Smooth muscle cell (in vitro differentiated cells): ENCODE measurements at regions not wholly inside any gene's neighbourhood (a gene's known extent, or its start where the extent isn't known, plus 50 kb on each side); places are given as distances from the start of the nearest gene placed in this dataset.

ENCODE experiments used
- DNase-seq: peaks from one replicate; lab custom pipeline; 2025; ENCODE audit not compliant: unreplicated experiment; lab: John Stamatoyannopoulos, UW
- H2AFZ ChIP-seq: fragments of 200-600 bp; sonication (generic); 2 replicates; pipeline ENCODE4 v1.6.0; 2016; ENCODE audit warnings: antibody characterized with exemption, low read depth, mild to moderate bottlenecking
- H3F3A ChIP-seq: fragments of 200-600 bp; sonication (generic); 2 replicates; pipeline ENCODE4 v1.6.0; 2017; ENCODE audit warnings: antibody characterized with exemption, low read depth
- H3K27ac ChIP-seq: fragments of 200-600 bp; sonication (generic); 2 replicates; pipeline ENCODE4 v1.5.1; 2016; ENCODE audit warnings: low read depth, mild to moderate bottlenecking
- H3K27me3 ChIP-seq: fragments of 200-600 bp; sonication (generic); 2 replicates; pipeline ENCODE4 v1.6.1; 2016; ENCODE audit warnings: low read depth, mild to moderate bottlenecking
- H3K36me3 ChIP-seq: fragments of 200-600 bp; sonication (generic); 2 replicates; pipeline ENCODE4 v1.5.1; 2016; ENCODE audit warnings: low read depth
- H3K4me1 ChIP-seq: fragments of 200-600 bp; sonication (generic); 2 replicates; pipeline ENCODE4 v1.5.1; 2016; ENCODE audit warnings: low read depth
- H3K4me2 ChIP-seq: fragments of 200-600 bp; sonication (generic); 2 replicates; pipeline ENCODE4 v1.6.0; 2016; ENCODE audit warnings: mild to moderate bottlenecking
- H3K4me3 ChIP-seq: fragments of 200-600 bp; sonication (generic); 2 replicates; pipeline ENCODE4 v1.5.1; 2016; ENCODE audit warnings: mild to moderate bottlenecking
- H3K79me2 ChIP-seq: fragments of 200-600 bp; sonication (generic); 2 replicates; pipeline ENCODE4 v1.6.0; 2016; ENCODE audit warnings: low read depth, mild to moderate bottlenecking
- H3K9ac ChIP-seq: fragments of 200-600 bp; sonication (generic); 2 replicates; pipeline ENCODE4 v1.6.0; 2016; ENCODE audit warnings: low read depth
- H3K9me3 ChIP-seq: fragments of 200-600 bp; sonication (generic); replicated peaks from 2 replicates; pipeline ENCODE4 v1.5.1; 2016; ENCODE audit warnings: low read depth
- H4K20me1 ChIP-seq: fragments of 200-600 bp; sonication (generic); 2 replicates; pipeline ENCODE4 v1.6.0; 2016; ENCODE audit warnings: low read depth
- CTCF ChIP-seq: fragments of 200-600 bp; sonication (generic); IDR thresholded peaks from 2 replicates; pipeline ENCODE4 v1.5.1; 2017; ENCODE audit warnings: borderline replicate concordance, mild to moderate bottlenecking, antibody characterized with exemption; ENCODE audit not compliant: insufficient read depth, poor library complexity, severe bottlenecking
- WGBS: methylation state at CpG from one replicate; pipeline ENCODE4 v1.1.7; 2016; ENCODE audit warnings: low lambda C conversion rate; 5-methylcytosine and 5-hydroxymethylcytosine counted together

GRCh38 chr13:58592786-58593185 is 961.2 kb downstream of the PCDH17 start:
- Histone ChIP-seq H3K27me3 (peaks cover 14% of the 10 kb centered on the region), H2AFZ (no peak overlapping the region), H4K20me1 (no peaks in the 10 kb centered on the region), H3K9ac (no peak overlapping the region), H3K9me3 (no peaks in the 10 kb centered on the region), H3K4me2 (no peak overlapping the region), H3K4me1 (no peaks in the 10 kb centered on the region), H3F3A (no peaks in the 10 kb centered on the region), H3K79me2 (no peaks in the 10 kb centered on the region), H3K27ac (no peak overlapping the region), H3K36me3 (no peaks in the 10 kb centered on the region), H3K4me3 (no peak overlapping the region)
- DNase-seq, result no peak
- 93% methylated on average over 1 of the region's 1 CpG for WGBS
- no peak for TF ChIP-seq CTCF

- no peak for DNase-seq
- Histone ChIP-seq H2AFZ (peak overlapping the region; percentile 18), H3K9ac (no peak overlapping the region), H3K4me3 (no peak overlapping the region), H3K4me1 (no peaks in the 10 kb centered on the region), H3K4me2 (no peak overlapping the region), H3K36me3 (no peaks in the 10 kb centered on the region), H3F3A (no peaks in the 10 kb centered on the region), H3K27ac (no peak overlapping the region), H3K79me2 (no peaks in the 10 kb centered on the region), H3K27me3 (peaks cover 34% of the 10 kb centered on the region), H3K9me3 (no peaks in the 10 kb centered on the region), H4K20me1 (no peaks in the 10 kb centered on the region)
- 57% methylated on average over 5 of the region's 5 CpGs for WGBS
- no peak for TF ChIP-seq CTCF
These were observed 963.4 kb downstream of the PCDH17 start for GRCh38 chr13:58594747-58595600.

GRCh38 chr13:58597552-58597951 is 966.0 kb downstream of the PCDH17 start:
- no peaks in the 10 kb centered on the region for H4K20me1 ChIP-seq
- H3K79me2 ChIP-seq, result no peaks in the 10 kb centered on the region
- no peaks in the 10 kb centered on the region for H3F3A ChIP-seq
- H2AFZ ChIP-seq, result no peak overlapping the region
- no peak overlapping the region for H3K27ac ChIP-seq
- DNase-seq, result no peak
- H3K9me3 ChIP-seq, result no peaks in the 10 kb centered on the region
- 86% methylated on average over 2 of the region's 2 CpGs for WGBS
- TF ChIP-seq CTCF, result no peak
- no peaks in the 10 kb centered on the region for H3K4me1 ChIP-seq
- no peak overlapping the region for H3K9ac ChIP-seq
- H3K4me2 ChIP-seq, result no peak overlapping the region
- H3K4me3 ChIP-seq, result no peak overlapping the region
- peaks cover 53% of the 10 kb centered on the region for H3K27me3 ChIP-seq
- no peaks in the 10 kb centered on the region for H3K36me3 ChIP-seq

GRCh38 chr13:58598241-58598640 is 966.7 kb downstream of the PCDH17 start:
- H4K20me1 ChIP-seq, result no peaks in the 10 kb centered on the region
- H3K27me3 ChIP-seq, result peaks cover 60% of the 10 kb centered on the region
- H3K4me1 ChIP-seq, result no peaks in the 10 kb centered on the region
- H3K4me2 ChIP-seq, result no peak overlapping the region
- 74% methylated on average over 2 of the region's 2 CpGs for WGBS
- no peak overlapping the region for H3K4me3 ChIP-seq
- H2AFZ ChIP-seq, result no peak overlapping the region
- H3K79me2 ChIP-seq, result no peaks in the 10 kb centered on the region
- no peaks in the 10 kb centered on the region for H3K9me3 ChIP-seq
- H3K27ac ChIP-seq, result no peak overlapping the region
- no peak for TF ChIP-seq CTCF
- DNase-seq, result no peak
- no peaks in the 10 kb centered on the region for H3F3A ChIP-seq
- H3K36me3 ChIP-seq, result no peaks in the 10 kb centered on the region
- no peak overlapping the region for H3K9ac ChIP-seq
